H9 (cell line): ENCODE measurements at regions not wholly inside any gene's neighbourhood (a gene's known extent, or its start where the extent isn't known, plus 50 kb on each side); places are given as distances from the start of the nearest gene placed in this dataset.

Experiments
- DNase-seq: peaks from one replicate; pipeline ENCODE4 v3.0.0-alpha.2; 2017
- H2AFZ ChIP-seq: one replicate; pipeline ENCODE4 v1.6.1; 2013; ENCODE audit warnings: mild to moderate bottlenecking, low read length, control low read depth, moderate library complexity
- H2AK5ac ChIP-seq: 2 replicates; pipeline ENCODE4 v1.6.1; 2013; ENCODE audit warnings: low read length, control low read depth, mixed read lengths; ENCODE audit not compliant: insufficient read length
- H2BK120ac ChIP-seq: one replicate; pipeline ENCODE4 v1.6.1; 2013; ENCODE audit warnings: low read depth, mild to moderate bottlenecking, low read length, control low read depth, inconsistent platforms; ENCODE audit not compliant: poor library complexity, severe bottlenecking
- H2BK12ac ChIP-seq: 2 replicates; pipeline ENCODE4 v1.6.1; 2013; ENCODE audit warnings: low read length, control low read depth, mixed read lengths, low read depth; ENCODE audit not compliant: insufficient read length
- H2BK15ac ChIP-seq: 2 replicates; pipeline ENCODE4 v1.6.1; 2013; ENCODE audit warnings: low read depth, low read length, control low read depth
- H2BK20ac ChIP-seq: one replicate; pipeline ENCODE4 v1.6.1; 2013; ENCODE audit warnings: low read depth, mild to moderate bottlenecking, low read length, control low read depth, inconsistent platforms; ENCODE audit not compliant: poor library complexity, severe bottlenecking
- H2BK5ac ChIP-seq: 2 replicates; pipeline ENCODE4 v1.6.1; 2013; ENCODE audit warnings: low read length, control low read depth, mixed read lengths; ENCODE audit not compliant: insufficient read length
- H3K14ac ChIP-seq: 2 replicates; pipeline ENCODE4 v1.6.1; 2013; ENCODE audit warnings: low read length, control low read depth; ENCODE audit not compliant: insufficient read depth
- H3K18ac ChIP-seq: 2 replicates; pipeline ENCODE4 v1.6.1; 2013; ENCODE audit warnings: low read depth, mild to moderate bottlenecking, mixed read lengths, low read length, control low read depth; ENCODE audit not compliant: insufficient read length
- H3K23ac ChIP-seq: 2 replicates; pipeline ENCODE4 v1.6.1; 2013; ENCODE audit warnings: low read length, control low read depth, mixed read lengths, low read depth; ENCODE audit not compliant: insufficient read length
- H3K23me2 ChIP-seq: 2 replicates; pipeline ENCODE4 v1.6.1; 2013; ENCODE audit warnings: low read depth, mild to moderate bottlenecking, mixed read lengths, low read length, control low read depth; ENCODE audit not compliant: insufficient read length, poor library complexity, severe bottlenecking
- H3K27ac ChIP-seq: 2 replicates; pipeline ENCODE4 v1.5.1; 2013; ENCODE audit warnings: low read length, control low read depth, mixed read lengths, low read depth; ENCODE audit not compliant: insufficient read length
- H3K27me3 ChIP-seq: 2 replicates; pipeline ENCODE4 v1.6.1; 2013; ENCODE audit warnings: low read length, control low read depth, inconsistent platforms; ENCODE audit not compliant: insufficient read depth
- H3K4ac ChIP-seq: 2 replicates; pipeline ENCODE4 v1.6.1; 2013; ENCODE audit warnings: low read depth, mild to moderate bottlenecking, control low read depth, inconsistent platforms, low read length, moderate library complexity
- H3K4me1 ChIP-seq: 2 replicates; pipeline ENCODE4 v1.6.1; 2013; ENCODE audit warnings: low read length, control low read depth, inconsistent platforms; ENCODE audit not compliant: insufficient read depth
- H3K4me2 ChIP-seq: 2 replicates; pipeline ENCODE4 v1.6.1; 2013; ENCODE audit warnings: low read length, control low read depth, mixed read lengths; ENCODE audit not compliant: insufficient read length, insufficient read depth
- H3K56ac ChIP-seq: 2 replicates; pipeline ENCODE4 v1.6.1; 2013; ENCODE audit warnings: low read depth, mild to moderate bottlenecking, mixed read lengths, low read length, control low read depth; ENCODE audit not compliant: insufficient read length
- H3K79me1 ChIP-seq: 2 replicates; pipeline ENCODE4 v1.6.1; 2013; ENCODE audit warnings: low read depth, mild to moderate bottlenecking, moderate library complexity, low read length, control low read depth, inconsistent platforms; ENCODE audit not compliant: insufficient read depth, poor library complexity, severe bottlenecking
- H3K79me2 ChIP-seq: 2 replicates; pipeline ENCODE4 v1.6.1; 2013; ENCODE audit warnings: low read length, control low read depth, inconsistent platforms; ENCODE audit not compliant: insufficient read depth
- H3K9ac ChIP-seq: 2 replicates; pipeline ENCODE4 v1.6.1; 2013; ENCODE audit warnings: low read length, control low read depth, mixed read lengths; ENCODE audit not compliant: insufficient read length; ENCODE audit errors: extremely low read depth
- H3K9me3 ChIP-seq: one replicate; pipeline ENCODE4 v1.6.1; 2013; ENCODE audit warnings: low read depth, low read length, inconsistent platforms; ENCODE audit not compliant: control insufficient read depth
- H3T11ph ChIP-seq: one replicate; pipeline ENCODE4 v1.6.1; 2013; ENCODE audit warnings: mild to moderate bottlenecking, low read length, control low read depth, inconsistent platforms
- H4K20me1 ChIP-seq: one replicate; pipeline ENCODE4 v1.6.1; 2013; ENCODE audit not compliant: control insufficient read depth, insufficient read length, insufficient read depth
- H4K5ac ChIP-seq: 2 replicates; pipeline ENCODE4 v1.6.1; 2013; ENCODE audit warnings: low read depth, mild to moderate bottlenecking, mixed read lengths, low read length, control low read depth; ENCODE audit not compliant: insufficient read length
- H4K8ac ChIP-seq: replicated peaks from 2 replicates; pipeline ENCODE4 v1.6.1; 2013; ENCODE audit warnings: low read length, control low read depth, mixed read lengths, low read depth; ENCODE audit not compliant: insufficient read length
- H4K91ac ChIP-seq: 2 replicates; pipeline ENCODE4 v1.6.1; 2013; ENCODE audit warnings: low read depth, mild to moderate bottlenecking, moderate library complexity, mixed read lengths, low read length, control low read depth; ENCODE audit not compliant: insufficient read length
- H3K27ac Mint-ChIP-seq, 3 experiments: 2 replicates in 2 of 3; 3 replicates in 1 of 3; pipeline ENCODE4 v1.8.0; 2020 to 2021; ENCODE audit warnings: mixed read lengths in 3 of 3, mild to moderate bottlenecking in 1 of 3, moderate library complexity in 1 of 3
- H3K27me3 Mint-ChIP-seq: 2 replicates; pipeline ENCODE4 v1.8.0; 2021; ENCODE audit warnings: low read depth, mild to moderate bottlenecking, moderate library complexity, mixed read lengths
- H3K36me3 Mint-ChIP-seq, 3 experiments: 2 replicates in 2 of 3; 3 replicates in 1 of 3; pipeline ENCODE4 v1.8.0; 2020 to 2021; ENCODE audit warnings: low read depth in 3 of 3, mixed read lengths in 3 of 3; ENCODE audit not compliant: insufficient read depth in 1 of 3
- H3K4me1 Mint-ChIP-seq, 2 experiments: 2 replicates each; pipeline ENCODE4 v1.8.0; 2020; ENCODE audit warnings: mixed read lengths in 2 of 2
- H3K4me3 Mint-ChIP-seq, 2 experiments: 2 replicates in 1 of 2; 3 replicates in 1 of 2; pipeline ENCODE4 v1.8.0; 2020 to 2021; ENCODE audit warnings: mild to moderate bottlenecking in 2 of 2, mixed read lengths in 2 of 2, moderate library complexity in 1 of 2
- H3K9me3 Mint-ChIP-seq, 2 experiments: 2 replicates in 1 of 2; 3 replicates in 1 of 2; pipeline ENCODE4 v1.8.0; 2020; ENCODE audit warnings: mild to moderate bottlenecking in 2 of 2, mixed read lengths in 2 of 2, moderate library complexity in 1 of 2
- CTCF ChIP-seq: fragments of 200-600 bp; sonication (generic); conservative IDR thresholded peaks from 3 replicates; pipeline ENCODE4 v1.8.0; 2021; ENCODE audit warnings: antibody characterized with exemption, mild to moderate bottlenecking
- WGBS: extraction: QIAGEN DNeasy Blood & Tissue Kit; methylation state at CpG from one replicate; pipeline ENCODE4 v1.1.7; 2013; ENCODE audit warnings: missing lambda C conversion rate, low lambda C conversion rate, mixed read lengths; ENCODE audit not compliant: insufficient read length; ENCODE audit errors: extremely low coverage; 5-methylcytosine and 5-hydroxymethylcytosine counted together

GRCh38 chr4:125550769-125551168, 236.0 kb downstream of the FAT4 start:
- Histone ChIP-seq H2BK12ac (no peak overlapping the region), H3K4ac (no peak overlapping the region), H3K79me2 (no peaks in the 10 kb centered on the region), H4K91ac (no peak overlapping the region), H2AK5ac (no peak overlapping the region), H4K20me1 (no peaks in the 10 kb centered on the region), H3K4me2 (no peak overlapping the region), H3K14ac (no peak overlapping the region), H4K8ac (no peak overlapping the region), H4K5ac (no peak overlapping the region), H2BK120ac (no peak overlapping the region), H3K23me2 (no peaks in the 10 kb centered on the region), H2BK20ac (no peak overlapping the region), H2BK15ac (no peak overlapping the region), H3K23ac (no peak overlapping the region), H3K27ac (no peak overlapping the region), H3K9ac (no peak overlapping the region), H3K4me1 (no peaks in the 10 kb centered on the region), H2BK5ac (no peak overlapping the region), H3K79me1 (no peaks in the 10 kb centered on the region), H3K27me3 (no peaks in the 10 kb centered on the region), H3K18ac (no peak overlapping the region), H3T11ph (no peak overlapping the region), H2AFZ (no peak overlapping the region), H3K56ac (no peak overlapping the region), H3K9me3 (no peaks in the 10 kb centered on the region)
- Mint-ChIP-seq H3K9me3 (peaks cover 4% of the 10 kb centered on the region in 2 experiments; a peak in 3 of 5 replicates), H3K36me3 (peaks cover 5 to 24% (median 5%) of the 10 kb centered on the region in 3 experiments; a peak in 5 of 7 replicates), H3K4me3 (no peak overlapping the region), H3K27ac (no peak overlapping the region), H3K4me1 (peaks cover 0 to 3% of the 10 kb centered on the region in 2 experiments; a peak in 1 of 4 replicates), H3K27me3 (no peaks in the 10 kb centered on the region)
- DNase-seq, result no peak
- no peak for TF ChIP-seq CTCF
- WGBS, result no CpG with 5 or more reads among the region's 5 CpGs
